Stimulated activated CD4-positive, alpha-beta T cell treated with anti-CD3 and anti-CD28 coated beads, Interleukin-12 subunit alpha, Interleukin-12 subunit beta, amount 100 ng/mL, for 24 hours (primary cell): ENCODE measurements at regions not wholly inside any gene's neighbourhood (a gene's known extent, or its start where the extent isn't known, plus 50 kb on each side); places are given as distances from the start of the nearest gene placed in this dataset.

Source experiments
- DNase-seq, 2 experiments: peaks; one replicate each; pipeline ENCODE4 v3.0.0-alpha.2; 2020; ENCODE audit warnings: low read depth in 2 of 2

GRCh38 chr22:47460176-47460575 is 697.7 kb downstream of the TBC1D22A start:
- no peak for DNase-seq

- DNase-seq, result no peak
These were observed 695.9 kb downstream of the TBC1D22A start for GRCh38 chr22:47458348-47458747.

- DNase-seq, result no peak
These were observed 695.3 kb downstream of the TBC1D22A start for GRCh38 chr22:47457509-47458300.

- no peak for DNase-seq
These were observed 694.6 kb downstream of the TBC1D22A start for GRCh38 chr22:47457021-47457420.

GRCh38 chr22:47456031-47456430 is 693.6 kb downstream of the TBC1D22A start:
- no peak for DNase-seq

- DNase-seq, result no peak
These were observed 690.6 kb downstream of the TBC1D22A start for GRCh38 chr22:47453049-47453448.

GRCh38 chr22:47452184-47452583 is 689.7 kb downstream of the TBC1D22A start:
- no peak for DNase-seq

GRCh38 chr22:47450876-47451475 is 688.5 kb downstream of the TBC1D22A start:
- DNase-seq, result no peak

GRCh38 chr22:47449508-47450270 is 687.2 kb downstream of the TBC1D22A start:
- no peak for DNase-seq

GRCh38 chr22:47448231-47449223 is 686.1 kb downstream of the TBC1D22A start:
- no peak for DNase-seq

GRCh38 chr22:47446821-47447810 is 684.7 kb downstream of the TBC1D22A start:
- DNase-seq, result no peak

GRCh38 chr22:47446331-47446730 is 683.9 kb downstream of the TBC1D22A start:
- no peak for DNase-seq

- DNase-seq, result no peak
These were observed 683.4 kb downstream of the TBC1D22A start for GRCh38 chr22:47445716-47446290.

- DNase-seq, result no peak
These were observed 682.8 kb downstream of the TBC1D22A start for GRCh38 chr22:47445212-47445611.

GRCh38 chr22:47444746-47445065 is 682.3 kb downstream of the TBC1D22A start:
- no peak for DNase-seq

- DNase-seq, result no peak
These were observed 681.6 kb downstream of the TBC1D22A start for GRCh38 chr22:47443836-47444745.

- no peak for DNase-seq
These were observed 680.4 kb downstream of the TBC1D22A start for GRCh38 chr22:47442821-47443220.

- no peak for DNase-seq
These were observed 677.3 kb downstream of the TBC1D22A start for GRCh38 chr22:47439643-47440265.
